Endodermal cell (in vitro differentiated cells): ENCODE measurements at regions not wholly inside any gene's neighbourhood (a gene's known extent, or its start where the extent isn't known, plus 50 kb on each side); places are given as distances from the start of the nearest gene placed in this dataset.

Source experiments
- DNase-seq: peaks from one replicate; pipeline ENCODE4 v3.0.0-alpha.2; 2017
- H3K27ac ChIP-seq: 2 replicates; pipeline ENCODE4 v1.5.1; 2013; ENCODE audit warnings: mild to moderate bottlenecking, low read depth, low read length, moderate library complexity
- H3K27me3 ChIP-seq: 2 replicates; pipeline ENCODE4 v1.6.1; 2013; ENCODE audit warnings: mild to moderate bottlenecking, low read length, moderate library complexity; ENCODE audit not compliant: insufficient read depth, control insufficient read depth, poor library complexity, severe bottlenecking
- H3K36me3 ChIP-seq: 2 replicates; pipeline ENCODE4 v1.7.0; 2013; ENCODE audit warnings: mild to moderate bottlenecking, low read length, moderate library complexity; ENCODE audit not compliant: control insufficient read depth, insufficient read depth
- H3K4me1 ChIP-seq: one replicate; pipeline ENCODE4 v1.7.0; 2013; ENCODE audit warnings: low read length; ENCODE audit not compliant: control insufficient read depth, insufficient read depth
- H3K4me3 ChIP-seq: 2 replicates; pipeline ENCODE4 v1.5.1; 2013; ENCODE audit warnings: mild to moderate bottlenecking, low read length, moderate library complexity
- H3K9ac ChIP-seq: 2 replicates; pipeline ENCODE4 v1.6.1; 2013; ENCODE audit warnings: mild to moderate bottlenecking, low read length, moderate library complexity; ENCODE audit not compliant: poor library complexity, severe bottlenecking; ENCODE audit errors: extremely low read depth
- H3K9me3 ChIP-seq: 2 replicates; pipeline ENCODE4 v1.6.1; 2013; ENCODE audit warnings: mild to moderate bottlenecking, low read length, moderate library complexity; ENCODE audit not compliant: control insufficient read depth
- H3K27ac Mint-ChIP-seq: 2 replicates; pipeline ENCODE4 v1.8.0; 2020; ENCODE audit warnings: mixed read lengths
- H3K27me3 Mint-ChIP-seq: 2 replicates; pipeline ENCODE4 v1.8.0; 2021; ENCODE audit warnings: mild to moderate bottlenecking, mixed read lengths; ENCODE audit not compliant: insufficient read depth
- H3K36me3 Mint-ChIP-seq: 2 replicates; pipeline ENCODE4 v1.8.0; 2020; ENCODE audit warnings: low read depth, mixed read lengths
- H3K4me1 Mint-ChIP-seq: 2 replicates; pipeline ENCODE4 v1.8.0; 2020; ENCODE audit warnings: mixed read lengths
- H3K4me3 Mint-ChIP-seq: 2 replicates; pipeline ENCODE4 v1.8.0; 2020; ENCODE audit warnings: mild to moderate bottlenecking, moderate library complexity, mixed read lengths
- H3K9me3 Mint-ChIP-seq: 2 replicates; pipeline ENCODE4 v1.8.0; 2020; ENCODE audit warnings: mild to moderate bottlenecking, mixed read lengths
- CTCF ChIP-seq: fragments of 200-600 bp; sonication (generic); conservative IDR thresholded peaks from 2 replicates; pipeline ENCODE4 v1.5.0; 2021; ENCODE audit warnings: antibody characterized with exemption, mild to moderate bottlenecking
- WGBS, 2 experiments: methylation state at CpG; one replicate each; pipeline versions ENCODE4 v1.1.5 to v1.1.7; 2013; ENCODE audit warnings: missing lambda C conversion rate in 2 of 2, mixed read lengths in 1 of 2; ENCODE audit not compliant: insufficient coverage in 1 of 2, insufficient read length in 1 of 2; 5-methylcytosine and 5-hydroxymethylcytosine counted together

GRCh38 chr1:116310180-116310579 lies 62.9 kb upstream of the ATP1A1 start:
- Histone ChIP-seq H3K4me1 (no peaks in the 10 kb centered on the region), H3K9me3 (no peaks in the 10 kb centered on the region), H3K9ac (no peak overlapping the region), H3K27me3 (no peaks in the 10 kb centered on the region), H3K36me3 (no peaks in the 10 kb centered on the region), H3K27ac (no peak overlapping the region), H3K4me3 (no peak overlapping the region)
- Mint-ChIP-seq H3K9me3 (no peaks in the 10 kb centered on the region), H3K4me1 (peaks cover 15% of the 10 kb centered on the region), H3K27me3 (no peaks in the 10 kb centered on the region), H3K27ac (no peak overlapping the region), H3K36me3 (no peaks in the 10 kb centered on the region), H3K4me3 (no peak overlapping the region)
- TF ChIP-seq CTCF: no peak
- WGBS, 2 experiments: 79 to 90% methylated on average over 4 of the region's 4 CpGs
- DNase-seq: no peak

DNA sequence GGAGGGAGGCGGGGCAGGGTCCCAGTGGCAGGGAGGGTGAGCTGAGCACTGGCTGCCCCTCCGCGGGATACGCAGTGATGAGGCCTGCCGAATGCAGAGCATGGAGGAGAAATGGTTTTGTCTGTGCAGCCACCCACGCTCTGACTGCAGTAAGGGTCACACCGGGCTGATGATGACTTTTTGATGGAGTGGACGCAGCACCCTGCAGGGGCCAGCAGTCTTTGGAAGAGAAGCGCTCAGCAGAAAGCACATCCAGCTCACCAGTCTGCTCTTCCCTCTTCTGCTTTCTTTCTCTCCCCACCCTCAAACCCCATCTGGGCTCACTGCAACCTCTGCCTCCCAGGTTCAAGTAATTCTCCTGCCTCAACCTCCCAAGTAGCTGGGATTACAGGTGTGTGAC lies 61.9 kb upstream of the ATP1A1 start:
- Histone ChIP-seq H3K27me3 (no peaks in the 10 kb centered on the region), H3K27ac (no peak overlapping the region), H3K9me3 (no peaks in the 10 kb centered on the region), H3K36me3 (no peaks in the 10 kb centered on the region), H3K9ac (no peak overlapping the region), H3K4me3 (no peak overlapping the region), H3K4me1 (no peaks in the 10 kb centered on the region)
- no peak for TF ChIP-seq CTCF
- WGBS, 2 experiments: 80 to 81% methylated on average over 3 to 9 of the region's 9 CpGs
- no peaks in the 10 kb centered on the region for H3K9me3 Mint-ChIP-seq
- H3K27ac Mint-ChIP-seq: no peak overlapping the region
- peaks cover 19% of the 10 kb centered on the region for H3K4me1 Mint-ChIP-seq
- DNase-seq: no peak
- H3K27me3 Mint-ChIP-seq: no peaks in the 10 kb centered on the region
- H3K4me3 Mint-ChIP-seq: no peak overlapping the region
- H3K36me3 Mint-ChIP-seq: no peaks in the 10 kb centered on the region

GRCh38 chr1:116311756-116312680 lies 61.0 kb upstream of the ATP1A1 start:
- no peak overlapping the region for H3K27ac Mint-ChIP-seq
- 93 to 94% methylated on average over 8 to 15 of the region's 15 CpGs for WGBS, 2 experiments
- H3K27me3 ChIP-seq: no peaks in the 10 kb centered on the region

More at GRCh38 chr1:116311756-116312680, 61.0 kb upstream of the ATP1A1 start:
- Histone ChIP-seq H3K9me3 (no peaks in the 10 kb centered on the region), H3K36me3 (no peaks in the 10 kb centered on the region), H3K27ac (peak overlapping the region; percentile 58), H3K4me1 (no peaks in the 10 kb centered on the region), H3K4me3 (no peak overlapping the region), H3K9ac (no peak overlapping the region)
- Mint-ChIP-seq H3K27me3 (no peaks in the 10 kb centered on the region), H3K4me1 (peaks cover 21% of the 10 kb centered on the region), H3K4me3 (no peak overlapping the region), H3K36me3 (no peaks in the 10 kb centered on the region), H3K9me3 (no peaks in the 10 kb centered on the region)
- no peak for DNase-seq
- no peak for TF ChIP-seq CTCF
